ENCODE measurements at regions not wholly inside any gene's neighbourhood (a gene's known extent, or its start where the extent isn't known, plus 50 kb on each side); places are given as distances from the start of the nearest gene placed in this dataset.

- TF ChIP-seq ZNF33A (CRISPR knock-in tag; IDR thresholded peaks at IDR 0.05; ENCODE audit: borderline replicate concordance) (no peak), ZBTB34 (CRISPR knock-in tag; IDR thresholded peaks at IDR 0.05) (no peak)
Observed at GRCh38 chr13:97107815-97108529, 113.7 kb upstream of the OXGR1 start (continued).

GRCh38 chr13:97108530-97108900, 113.6 kb upstream of the MBNL2 start:
- H3K79me2 ChIP-seq (ENCODE audit: insufficient read depth, low read length) = no peaks in the 10 kb centered on the region
- CTCF ChIA-PET (ENCODE audit: low intra/inter-chr PET ratio, low total read pairs) = interaction anchor here (2.2 kb wide), 1 partner anchor 236 kb away, joined by 21 read pairs; no protein-coding TSS in a partner anchor

More at GRCh38 chr13:97108530-97108900, 113.6 kb upstream of the MBNL2 start:
- Histone ChIP-seq H4K20me1 (ENCODE audit: insufficient read depth, low read length) (no peaks in the 10 kb centered on the region), H3K4me1 (ENCODE audit: insufficient read depth, low read length) (peaks cover 13% of the 10 kb centered on the region), H2AFZ (ENCODE audit: low read length) (no peak overlapping the region), H3K36me3 (replicated peaks in 1 of 2; ENCODE audit: control insufficient read depth in 1 of 2, insufficient read depth in 2 of 2, low read length in 2 of 2) (no peaks in the 10 kb centered on the region), H3K27me3 (ENCODE audit: control insufficient read depth in 1 of 2, insufficient read depth in 2 of 2, low read length in 2 of 2) (peaks cover 0 to 5% of the 10 kb centered on the region in 2 experiments; a peak in 1 of 5 replicates), H3K9ac (ENCODE audit: insufficient read depth, low read depth, low read length) (no peak overlapping the region), H3K4me3 (replicated peaks in 1 of 3; ENCODE audit: insufficient read depth in 1 of 3, low read depth in 2 of 3, low read length in 3 of 3) (no peak overlapping the region), H3K4me2 (ENCODE audit: low read depth, low read length) (no peak overlapping the region), H3K9me3 (ENCODE audit: low read length) (peaks cover 3% of the 10 kb centered on the region; the same call in 1 of the 2 replicates), H3K27ac (ENCODE audit: extremely low read length, insufficient read depth, low read length) (no peak overlapping the region)
- TF ChIP-seq FOXP1 (IDR thresholded peaks at IDR 0.05) = no peak
- no peak for TF ChIP-seq FOXP1 (CRISPR knock-in tag; IDR thresholded peaks at IDR 0.05)
- TF ChIP-seq MAFF (IDR thresholded peaks at IDR 0.05; ENCODE audit: low read depth, low read length) = peak; percentile 94
- TF ChIP-seq MAFK (conservative IDR thresholded peaks at IDR 0.05 in 1 of 2, IDR thresholded peaks at IDR 0.05 in 1 of 2; ENCODE audit: low read length in 2 of 2) = peak; percentile 88 to 96
- WGBS (ENCODE audit: low lambda C conversion rate) = 91% methylated on average over 3 of the region's 3 CpGs
- in situ Hi-C loops (cut with HindIII; ENCODE audit: extremely low pct_ligation_motif_present, low pct_unique_long_range_greater_than_20kb) (no loop called here), intact Hi-C loops (cut with micrococcal nuclease; ENCODE audit: unreplicated experiment) (no loop called here)
- DNase-seq (ENCODE audit: low spot score) = no peak
- BruUV-seq (replicated peaks) = no TSS peak
- FAIRE-seq = no peak
- ATAC-seq = no peak
- POLR2A ChIA-PET = no interaction called here
